HEK293 (cell line): ENCODE measurements at regions not wholly inside any gene's neighbourhood (a gene's known extent, or its start where the extent isn't known, plus 50 kb on each side); places are given as distances from the start of the nearest gene placed in this dataset.

Experiments used
- CTCF ChIA-PET: fragments of 350-600 bp; formaldehyde crosslinking; extraction: SDS; loops from one replicate; lab custom pipeline; 2021; ENCODE audit warnings: antibody characterized with exemption; lab: Yijun Ruan, JAX
- POLR2A ChIA-PET: fragments of 300-600 bp; formaldehyde crosslinking; extraction: SDS; loops from one replicate; lab custom pipeline; 2020; ENCODE audit warnings: antibody characterized with exemption, inconsistent platforms; lab: Yijun Ruan, JAX
- H3K27ac ChIP-seq: fragments of 200-500 bp; sonication (Bioruptor generic); 2 replicates; pipeline ENCODE4 v1.5.1; 2014; ENCODE audit warnings: low read depth, low read length, control low read depth, inconsistent platforms; ENCODE audit errors: extremely low read depth
- H3K36me3 ChIP-seq, 2 experiments: fragments of 200-500 bp in 1 of 2; sonication (Bioruptor generic) in 1 of 2; 1 replicate in 1 of 2; 2 replicates in 1 of 2; pipeline ENCODE4 v1.5.1; 2014 to 2017; ENCODE audit warnings: inconsistent platforms in 2 of 2, low read length in 2 of 2; ENCODE audit not compliant: control insufficient read depth in 2 of 2, insufficient read depth in 1 of 2
- H3K4me1 ChIP-seq: fragments of 200-500 bp; sonication (Bioruptor generic); 2 replicates; pipeline ENCODE4 v1.5.1; 2014; ENCODE audit warnings: mild to moderate bottlenecking, low read length, inconsistent platforms; ENCODE audit not compliant: control insufficient read depth, insufficient read depth
- H3K4me3 ChIP-seq: 2 replicates; pipeline ENCODE4 v1.5.1; 2011; ENCODE audit warnings: low read depth, mild to moderate bottlenecking, control low read depth, low read length, moderate library complexity
- H3K9me3 ChIP-seq: fragments of 200-500 bp; sonication (Bioruptor generic); 2 replicates; pipeline ENCODE4 v1.5.1; 2014; ENCODE audit warnings: low read depth, low read length, inconsistent platforms; ENCODE audit not compliant: control insufficient read depth, insufficient read depth
- KLF7 ChIP-seq: fragments of 450-650 bp; formaldehyde crosslinking; IDR thresholded peaks from 2 replicates; pipeline ENCODE4 v1.5.1; 2016; ENCODE audit warnings: missing biosample characterization, missing genetic modification characterization, borderline replicate concordance
- SETDB1 ChIP-seq: IDR thresholded peaks from one replicate; pipeline ENCODE4 v1.6.1; 2017; ENCODE audit warnings: mild to moderate bottlenecking, low read length, moderate library complexity, mixed read lengths; ENCODE audit not compliant: insufficient read length
- ZNF114 ChIP-seq: fragments of 450-650 bp; formaldehyde crosslinking; IDR thresholded peaks from 2 replicates; pipeline ENCODE4 v1.5.0; 2017; ENCODE audit warnings: missing biosample characterization, missing genetic modification characterization
- ZNF223 ChIP-seq: fragments of 450-650 bp; formaldehyde crosslinking; IDR thresholded peaks from 2 replicates; pipeline ENCODE4 v1.5.1; 2016; ENCODE audit warnings: missing biosample characterization, missing genetic modification characterization
- ZNF404 ChIP-seq: fragments of 450-650 bp; formaldehyde crosslinking; IDR thresholded peaks from 2 replicates; pipeline ENCODE4 v1.5.1; 2017; ENCODE audit warnings: missing biosample characterization, missing genetic modification characterization
- ZNF510 ChIP-seq: fragments of 450-650 bp; formaldehyde crosslinking; IDR thresholded peaks from 2 replicates; pipeline ENCODE4 v1.5.1; 2018; ENCODE audit warnings: mild to moderate bottlenecking, missing genetic modification characterization, missing biosample characterization; ENCODE audit not compliant: insufficient replicate concordance
- ZNF600 ChIP-seq: fragments of 450-650 bp; formaldehyde crosslinking; IDR thresholded peaks from 2 replicates; pipeline ENCODE4 v1.5.1; 2016; ENCODE audit warnings: missing biosample characterization, missing genetic modification characterization
- ZNF670 ChIP-seq: fragments of 450-650 bp; formaldehyde crosslinking; IDR thresholded peaks from 2 replicates; pipeline ENCODE4 v1.5.1; 2016; ENCODE audit warnings: missing biosample characterization, missing genetic modification characterization, low read depth
- ZNF677 ChIP-seq: fragments of 450-650 bp; IDR thresholded peaks from 2 replicates; pipeline ENCODE4 v1.5.0; 2018; ENCODE audit warnings: missing biosample characterization, mild to moderate bottlenecking, missing genetic modification characterization, moderate library complexity
- ZNF704 ChIP-seq: fragments of 450-650 bp; formaldehyde crosslinking; IDR thresholded peaks from 2 replicates; pipeline ENCODE4 v1.5.1; 2016; ENCODE audit warnings: missing biosample characterization, missing genetic modification characterization
- ZNF76 ChIP-seq: fragments of 450-650 bp; formaldehyde crosslinking; IDR thresholded peaks from 2 replicates; pipeline ENCODE4; 2016; ENCODE audit warnings: low read depth, missing biosample characterization, missing genetic modification characterization, borderline replicate concordance
- ZNF843 ChIP-seq: fragments of 450-650 bp; formaldehyde crosslinking; IDR thresholded peaks from 2 replicates; pipeline ENCODE4 v1.5.1; 2016; ENCODE audit warnings: missing biosample characterization, missing genetic modification characterization
- TF ChIP-seq, protein P1 (sequence below): fragments of 450-650 bp; formaldehyde crosslinking; IDR thresholded peaks from 2 replicates; pipeline ENCODE4 v1.5.1; 2017; ENCODE audit warnings: missing biosample characterization, missing genetic modification characterization
- TF ChIP-seq, protein P2 (sequence below): fragments of 450-650 bp; formaldehyde crosslinking; IDR thresholded peaks from 2 replicates; pipeline ENCODE4 v1.5.1; 2016; ENCODE audit warnings: missing biosample characterization, missing genetic modification characterization
- TF ChIP-seq, protein P3 (sequence below): fragments of 450-650 bp; IDR thresholded peaks from 2 replicates; pipeline ENCODE4 v1.5.1; 2018; ENCODE audit warnings: missing biosample characterization, missing genetic modification characterization

GRCh38 chr7:25432807-25433206 is 204.5 kb upstream of the NPVF start:
- TF ChIP-seq ZNF114 (tag by site-specific recombination) (no peak), ZNF670 (no peak), ZNF223 (no peak), ZNF510 (no peak), ZNF600 (tag by site-specific recombination) (no peak)
- TF ChIP-seq, protein P1, sequence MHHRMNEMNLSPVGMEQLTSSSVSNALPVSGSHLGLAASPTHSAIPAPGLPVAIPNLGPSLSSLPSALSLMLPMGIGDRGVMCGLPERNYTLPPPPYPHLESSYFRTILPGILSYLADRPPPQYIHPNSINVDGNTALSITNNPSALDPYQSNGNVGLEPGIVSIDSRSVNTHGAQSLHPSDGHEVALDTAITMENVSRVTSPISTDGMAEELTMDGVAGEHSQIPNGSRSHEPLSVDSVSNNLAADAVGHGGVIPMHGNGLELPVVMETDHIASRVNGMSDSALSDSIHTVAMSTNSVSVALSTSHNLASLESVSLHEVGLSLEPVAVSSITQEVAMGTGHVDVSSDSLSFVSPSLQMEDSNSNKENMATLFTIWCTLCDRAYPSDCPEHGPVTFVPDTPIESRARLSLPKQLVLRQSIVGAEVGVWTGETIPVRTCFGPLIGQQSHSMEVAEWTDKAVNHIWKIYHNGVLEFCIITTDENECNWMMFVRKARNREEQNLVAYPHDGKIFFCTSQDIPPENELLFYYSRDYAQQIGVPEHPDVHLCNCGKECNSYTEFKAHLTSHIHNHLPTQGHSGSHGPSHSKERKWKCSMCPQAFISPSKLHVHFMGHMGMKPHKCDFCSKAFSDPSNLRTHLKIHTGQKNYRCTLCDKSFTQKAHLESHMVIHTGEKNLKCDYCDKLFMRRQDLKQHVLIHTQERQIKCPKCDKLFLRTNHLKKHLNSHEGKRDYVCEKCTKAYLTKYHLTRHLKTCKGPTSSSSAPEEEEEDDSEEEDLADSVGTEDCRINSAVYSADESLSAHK (tag by site-specific recombination): no peak
- TF ChIP-seq, protein P2, sequence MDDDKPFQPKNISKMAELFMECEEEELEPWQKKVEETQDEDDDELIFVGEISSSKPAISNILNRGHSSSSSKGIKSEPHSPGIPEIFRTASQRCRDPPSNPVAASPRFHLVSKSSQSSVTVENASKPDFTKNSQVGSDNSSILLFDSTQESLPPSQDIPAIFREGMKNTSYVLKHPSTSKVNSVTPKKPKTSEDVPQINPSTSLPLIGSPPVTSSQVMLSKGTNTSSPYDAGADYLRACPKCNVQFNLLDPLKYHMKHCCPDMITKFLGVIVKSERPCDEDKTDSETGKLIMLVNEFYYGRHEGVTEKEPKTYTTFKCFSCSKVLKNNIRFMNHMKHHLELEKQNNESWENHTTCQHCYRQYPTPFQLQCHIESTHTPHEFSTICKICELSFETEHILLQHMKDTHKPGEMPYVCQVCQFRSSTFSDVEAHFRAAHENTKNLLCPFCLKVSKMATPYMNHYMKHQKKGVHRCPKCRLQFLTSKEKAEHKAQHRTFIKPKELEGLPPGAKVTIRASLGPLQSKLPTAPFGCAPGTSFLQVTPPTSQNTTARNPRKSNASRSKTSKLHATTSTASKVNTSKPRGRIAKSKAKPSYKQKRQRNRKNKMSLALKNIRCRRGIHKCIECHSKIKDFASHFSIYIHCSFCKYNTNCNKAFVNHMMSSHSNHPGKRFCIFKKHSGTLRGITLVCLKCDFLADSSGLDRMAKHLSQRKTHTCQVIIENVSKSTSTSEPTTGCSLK: no peak
- ChIA-PET CTCF (no interaction called here), POLR2A (no interaction called here)
- Histone ChIP-seq H3K27ac (no peak overlapping the region), H3K4me1 (peaks cover 4% of the 10 kb centered on the region), H3K36me3 (no peaks in the 10 kb centered on the region), H3K4me3 (no peak overlapping the region), H3K9me3 (no peaks in the 10 kb centered on the region)

DNA sequence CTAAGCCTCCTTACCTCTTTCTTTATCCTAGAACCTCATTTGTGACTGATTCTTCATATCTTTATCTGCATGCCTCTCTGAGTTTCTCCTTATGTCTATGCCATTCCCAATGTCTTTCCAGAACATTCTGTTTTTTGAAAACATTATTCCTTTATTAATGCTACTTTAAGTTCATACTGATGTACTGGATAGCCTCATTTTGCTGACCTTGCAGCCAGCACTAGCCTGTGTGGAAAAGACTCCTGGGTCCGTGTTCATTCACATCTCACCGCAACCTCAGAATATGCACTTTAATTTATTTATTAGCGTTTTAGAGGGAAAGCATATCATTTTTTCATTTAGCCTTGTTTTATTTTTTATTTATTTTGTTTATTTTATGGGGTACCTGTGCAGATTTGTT is 208.1 kb upstream of the NPVF start:
- ChIA-PET CTCF (no interaction called here), POLR2A (no interaction called here)
- TF ChIP-seq ZNF677 (tag by site-specific recombination): no peak
- Histone ChIP-seq H3K4me1 (peaks cover 4% of the 10 kb centered on the region), H3K27ac (no peak overlapping the region), H3K9me3 (no peaks in the 10 kb centered on the region), H3K36me3 (no peaks in the 10 kb centered on the region), H3K4me3 (no peak overlapping the region)

DNA sequence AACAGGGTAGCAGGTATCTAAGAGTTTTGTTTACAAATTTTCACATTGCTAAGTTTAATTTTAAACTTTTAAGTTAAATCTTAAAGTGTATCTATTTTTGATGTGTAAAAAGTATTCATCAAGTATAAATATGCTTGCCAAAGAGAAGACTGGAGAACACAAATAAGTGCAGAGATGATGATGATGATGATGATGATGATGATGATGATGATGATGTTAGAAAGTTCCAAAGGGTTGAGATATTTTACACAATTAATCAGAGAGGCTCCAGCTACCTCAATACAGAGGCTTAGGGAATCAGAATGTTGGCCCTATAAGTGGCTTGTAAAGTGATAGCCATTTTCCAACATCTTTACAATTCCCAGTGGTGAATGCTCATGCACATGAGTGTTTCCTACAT is 209.0 kb upstream of the NPVF start:
- Histone ChIP-seq H3K36me3 (no peaks in the 10 kb centered on the region), H3K9me3 (no peaks in the 10 kb centered on the region), H3K4me1 (peaks cover 4% of the 10 kb centered on the region), H3K4me3 (no peak overlapping the region), H3K27ac (no peak overlapping the region)
- ChIA-PET POLR2A (no interaction called here), CTCF (no interaction called here)
- TF ChIP-seq ZNF404 (tag by site-specific recombination): no peak
- TF ChIP-seq, protein P3, sequence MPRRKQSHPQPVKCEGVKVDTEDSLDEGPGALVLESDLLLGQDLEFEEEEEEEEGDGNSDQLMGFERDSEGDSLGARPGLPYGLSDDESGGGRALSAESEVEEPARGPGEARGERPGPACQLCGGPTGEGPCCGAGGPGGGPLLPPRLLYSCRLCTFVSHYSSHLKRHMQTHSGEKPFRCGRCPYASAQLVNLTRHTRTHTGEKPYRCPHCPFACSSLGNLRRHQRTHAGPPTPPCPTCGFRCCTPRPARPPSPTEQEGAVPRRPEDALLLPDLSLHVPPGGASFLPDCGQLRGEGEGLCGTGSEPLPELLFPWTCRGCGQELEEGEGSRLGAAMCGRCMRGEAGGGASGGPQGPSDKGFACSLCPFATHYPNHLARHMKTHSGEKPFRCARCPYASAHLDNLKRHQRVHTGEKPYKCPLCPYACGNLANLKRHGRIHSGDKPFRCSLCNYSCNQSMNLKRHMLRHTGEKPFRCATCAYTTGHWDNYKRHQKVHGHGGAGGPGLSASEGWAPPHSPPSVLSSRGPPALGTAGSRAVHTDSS (tag by site-specific recombination): peak; percentile 74

DNA sequence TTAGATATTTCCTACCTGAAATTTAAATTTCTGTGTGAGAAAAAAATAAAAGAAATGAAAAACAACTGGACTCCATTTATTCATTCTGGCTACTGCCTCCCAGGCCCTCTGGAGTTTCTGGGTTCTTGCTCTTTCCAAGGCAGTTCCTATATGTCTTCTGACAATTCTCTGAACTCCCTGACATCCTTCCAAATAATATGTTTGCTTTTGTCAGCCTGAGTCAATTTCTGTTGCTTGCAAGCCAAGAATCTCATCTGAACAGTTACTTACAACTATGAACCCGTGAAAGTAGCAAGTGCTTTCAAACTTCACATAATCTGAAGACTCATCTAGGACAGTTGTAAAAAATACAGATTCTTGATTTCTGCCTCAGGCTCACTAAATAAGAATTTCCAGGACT is 216.7 kb upstream of the NPVF start:
- no peaks in the 10 kb centered on the region for H3K4me1 ChIP-seq
- H3K9me3 ChIP-seq: no peaks in the 10 kb centered on the region
- no peaks in the 10 kb centered on the region for H3K36me3 ChIP-seq
- POLR2A ChIA-PET: no interaction called here
- CTCF ChIA-PET: interaction anchor here (0.7 to 1.6 kb wide), 2 partner anchors 53 to 368 kb away, joined by 3 to 4 read pairs; no protein-coding TSS in a partner anchor
- TF ChIP-seq ZNF704 (tag by site-specific recombination): no peak
- TF ChIP-seq ZNF843 (tag by site-specific recombination): no peak
- no peak for TF ChIP-seq KLF7
- no peak for TF ChIP-seq SETDB1
- no peak for TF ChIP-seq ZNF76 (tag by site-specific recombination)
- H3K27ac ChIP-seq: no peak overlapping the region
- H3K4me3 ChIP-seq: no peak overlapping the region
